HEK293 (cell line): ENCODE measurements at regions not wholly inside any gene's neighbourhood (a gene's known extent, or its start where the extent isn't known, plus 50 kb on each side); places are given as distances from the start of the nearest gene placed in this dataset.

ENCODE experiments used
- CTCF ChIA-PET: fragments of 350-600 bp; formaldehyde crosslinking; extraction: SDS; loops from one replicate; lab custom pipeline; 2021; ENCODE audit warnings: antibody characterized with exemption; lab: Yijun Ruan, JAX
- POLR2A ChIA-PET: fragments of 300-600 bp; formaldehyde crosslinking; extraction: SDS; loops from one replicate; lab custom pipeline; 2020; ENCODE audit warnings: antibody characterized with exemption, inconsistent platforms; lab: Yijun Ruan, JAX
- H3K27ac ChIP-seq: fragments of 200-500 bp; sonication (Bioruptor generic); 2 replicates; pipeline ENCODE4 v1.5.1; 2014; ENCODE audit warnings: low read depth, low read length, control low read depth, inconsistent platforms; ENCODE audit errors: extremely low read depth
- H3K36me3 ChIP-seq, 2 experiments: fragments of 200-500 bp in 1 of 2; sonication (Bioruptor generic) in 1 of 2; 1 replicate in 1 of 2; 2 replicates in 1 of 2; pipeline ENCODE4 v1.5.1; 2014 to 2017; ENCODE audit warnings: inconsistent platforms in 2 of 2, low read length in 2 of 2; ENCODE audit not compliant: control insufficient read depth in 2 of 2, insufficient read depth in 1 of 2
- H3K4me1 ChIP-seq: fragments of 200-500 bp; sonication (Bioruptor generic); 2 replicates; pipeline ENCODE4 v1.5.1; 2014; ENCODE audit warnings: mild to moderate bottlenecking, low read length, inconsistent platforms; ENCODE audit not compliant: control insufficient read depth, insufficient read depth
- H3K4me3 ChIP-seq: 2 replicates; pipeline ENCODE4 v1.5.1; 2011; ENCODE audit warnings: low read depth, mild to moderate bottlenecking, control low read depth, low read length, moderate library complexity
- H3K9me3 ChIP-seq: fragments of 200-500 bp; sonication (Bioruptor generic); 2 replicates; pipeline ENCODE4 v1.5.1; 2014; ENCODE audit warnings: low read depth, low read length, inconsistent platforms; ENCODE audit not compliant: control insufficient read depth, insufficient read depth
- BCL11A ChIP-seq: fragments of 450-650 bp; formaldehyde crosslinking; IDR thresholded peaks from 2 replicates; pipeline ENCODE4 v1.5.1; 2016; ENCODE audit warnings: low read depth, missing biosample characterization, missing genetic modification characterization
- KLF9 ChIP-seq: fragments of 450-650 bp; formaldehyde crosslinking; IDR thresholded peaks from 2 replicates; pipeline ENCODE4 v1.5.1; 2016; ENCODE audit warnings: missing biosample characterization, missing genetic modification characterization, low read depth
- SCRT2 ChIP-seq: fragments of 450-650 bp; formaldehyde crosslinking; IDR thresholded peaks from 2 replicates; pipeline ENCODE4 v1.5.1; 2016; ENCODE audit warnings: missing biosample characterization, missing genetic modification characterization
- ZBTB48 ChIP-seq: fragments of 450-650 bp; formaldehyde crosslinking; IDR thresholded peaks from 2 replicates; pipeline ENCODE4 v1.5.1; 2016; ENCODE audit warnings: missing biosample characterization, missing genetic modification characterization
- ZBTB7A ChIP-seq: fragments of 450-650 bp; formaldehyde crosslinking; IDR thresholded peaks from 2 replicates; pipeline ENCODE4 v1.5.1; 2016; ENCODE audit warnings: low read depth, missing biosample characterization, missing genetic modification characterization
- ZNF19 ChIP-seq: fragments of 450-650 bp; formaldehyde crosslinking; IDR thresholded peaks from 2 replicates; pipeline ENCODE4; 2016; ENCODE audit warnings: missing biosample characterization, missing genetic modification characterization, low read depth
- ZNF211 ChIP-seq: fragments of 450-650 bp; formaldehyde crosslinking; IDR thresholded peaks from 2 replicates; pipeline ENCODE4 v1.5.1; 2016; ENCODE audit warnings: low read depth, missing biosample characterization, missing genetic modification characterization
- ZNF433 ChIP-seq: fragments of 450-650 bp; formaldehyde crosslinking; IDR thresholded peaks from 2 replicates; pipeline ENCODE4 v1.5.1; 2016; ENCODE audit warnings: missing biosample characterization, missing genetic modification characterization, low read depth
- ZNF510 ChIP-seq: fragments of 450-650 bp; formaldehyde crosslinking; IDR thresholded peaks from 2 replicates; pipeline ENCODE4 v1.5.1; 2018; ENCODE audit warnings: mild to moderate bottlenecking, missing genetic modification characterization, missing biosample characterization; ENCODE audit not compliant: insufficient replicate concordance
- ZNF561 ChIP-seq: fragments of 450-650 bp; IDR thresholded peaks from 2 replicates; pipeline ENCODE4 v1.5.1; 2018; ENCODE audit warnings: missing biosample characterization, missing genetic modification characterization, borderline replicate concordance
- ZNF610 ChIP-seq: fragments of 450-650 bp; formaldehyde crosslinking; IDR thresholded peaks from 2 replicates; pipeline ENCODE4 v1.5.1; 2016; ENCODE audit warnings: missing biosample characterization, missing genetic modification characterization, borderline replicate concordance
- ZNF658 ChIP-seq: fragments of 450-650 bp; formaldehyde crosslinking; IDR thresholded peaks from 2 replicates; pipeline ENCODE4; 2016; ENCODE audit warnings: missing biosample characterization, missing genetic modification characterization
- ZNF677 ChIP-seq: fragments of 450-650 bp; IDR thresholded peaks from 2 replicates; pipeline ENCODE4 v1.5.0; 2018; ENCODE audit warnings: missing biosample characterization, mild to moderate bottlenecking, missing genetic modification characterization, moderate library complexity
- ZNF747 ChIP-seq: fragments of 450-650 bp; formaldehyde crosslinking; IDR thresholded peaks from 2 replicates; pipeline ENCODE4 v1.5.1; 2016; ENCODE audit warnings: missing biosample characterization, missing genetic modification characterization
- ZNF76 ChIP-seq: fragments of 450-650 bp; formaldehyde crosslinking; IDR thresholded peaks from 2 replicates; pipeline ENCODE4; 2016; ENCODE audit warnings: low read depth, missing biosample characterization, missing genetic modification characterization, borderline replicate concordance
- ZSCAN16 ChIP-seq: fragments of 450-650 bp; formaldehyde crosslinking; IDR thresholded peaks from 2 replicates; pipeline ENCODE4 v1.5.1; 2016; ENCODE audit warnings: missing biosample characterization, missing genetic modification characterization
- ZXDB ChIP-seq: fragments of 450-650 bp; formaldehyde crosslinking; IDR thresholded peaks from 2 replicates; pipeline ENCODE4 v1.5.1; 2016; ENCODE audit warnings: missing biosample characterization, missing genetic modification characterization
- TF ChIP-seq, protein P1 (sequence below): fragments of 450-650 bp; formaldehyde crosslinking; IDR thresholded peaks from 2 replicates; pipeline ENCODE4 v1.5.1; 2016; ENCODE audit warnings: missing biosample characterization, missing genetic modification characterization
- TF ChIP-seq, protein P2 (sequence below): fragments of 450-650 bp; IDR thresholded peaks from 2 replicates; pipeline ENCODE4 v1.5.1; 2018; ENCODE audit warnings: missing biosample characterization, mild to moderate bottlenecking, missing genetic modification characterization
- TF ChIP-seq, protein P3 (sequence below): fragments of 450-650 bp; formaldehyde crosslinking; IDR thresholded peaks from 2 replicates; pipeline ENCODE4; 2016; ENCODE audit warnings: missing biosample characterization, missing genetic modification characterization
- TF ChIP-seq, protein P4 (sequence below): fragments of 450-650 bp; formaldehyde crosslinking; conservative IDR thresholded peaks from 2 replicates; pipeline ENCODE4 v1.5.1; 2016; ENCODE audit warnings: low read depth, missing biosample characterization, missing genetic modification characterization

DNA sequence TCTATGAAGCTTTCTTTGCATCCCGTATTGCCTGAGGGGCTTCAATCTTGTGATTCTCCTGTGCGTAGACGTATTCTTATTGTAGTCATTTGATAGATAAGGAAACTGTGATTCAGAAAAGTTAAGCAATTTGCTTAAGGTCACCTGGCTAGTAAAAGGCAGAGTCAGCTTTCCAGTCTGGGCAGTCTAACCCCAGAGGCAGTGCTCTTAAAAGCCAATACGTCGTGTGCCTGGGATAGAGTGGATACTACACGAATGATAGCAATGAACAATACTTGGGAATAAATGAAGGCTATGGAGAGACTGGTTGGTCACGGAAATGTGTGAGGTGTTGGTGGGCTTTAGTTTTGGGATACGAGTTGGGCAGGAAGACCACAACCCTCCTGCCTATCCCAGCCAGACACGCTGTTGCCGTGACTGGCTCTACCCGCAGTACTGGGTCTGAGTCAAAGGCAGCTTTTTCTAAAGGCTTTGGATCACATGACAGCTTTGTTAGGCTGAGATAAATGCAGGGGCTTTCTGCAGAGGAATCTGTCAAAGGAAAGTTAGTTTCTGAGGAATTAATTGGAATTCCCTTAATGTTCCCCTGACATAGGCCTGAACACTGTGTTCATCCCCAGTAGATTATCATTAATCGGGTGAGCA is 302.6 kb downstream of the KIF4B start:
- Histone ChIP-seq H3K36me3 (no peaks in the 10 kb centered on the region), H3K4me3 (no peak overlapping the region), H3K4me1 (no peaks in the 10 kb centered on the region), H3K27ac (no peak overlapping the region), H3K9me3 (no peaks in the 10 kb centered on the region)
- ChIA-PET CTCF (interaction anchor here (0.6 kb wide), 1 partner anchor 11 kb away, joined by 5 read pairs; no protein-coding TSS in a partner anchor), POLR2A (no interaction called here)
- TF ChIP-seq ZNF211, result no peak
- no peak for TF ChIP-seq ZNF677 (tag by site-specific recombination)
- no peak for TF ChIP-seq BCL11A (tag by site-specific recombination)
- no peak for TF ChIP-seq ZBTB48 (tag by site-specific recombination)
- TF ChIP-seq ZNF76 (tag by site-specific recombination), result no peak
- TF ChIP-seq ZNF610 (tag by site-specific recombination), result no peak
- TF ChIP-seq, protein P1, sequence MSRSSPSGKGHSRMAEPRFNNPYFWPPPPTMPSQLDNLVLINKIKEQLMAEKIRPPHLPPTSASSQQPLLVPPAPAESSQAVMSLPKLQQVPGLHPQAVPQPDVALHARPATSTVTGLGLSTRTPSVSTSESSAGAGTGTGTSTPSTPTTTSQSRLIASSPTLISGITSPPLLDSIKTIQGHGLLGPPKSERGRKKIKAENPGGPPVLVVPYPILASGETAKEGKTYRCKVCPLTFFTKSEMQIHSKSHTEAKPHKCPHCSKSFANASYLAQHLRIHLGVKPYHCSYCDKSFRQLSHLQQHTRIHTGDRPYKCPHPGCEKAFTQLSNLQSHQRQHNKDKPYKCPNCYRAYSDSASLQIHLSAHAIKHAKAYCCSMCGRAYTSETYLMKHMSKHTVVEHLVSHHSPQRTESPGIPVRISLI, result no peak
- TF ChIP-seq, protein P2, sequence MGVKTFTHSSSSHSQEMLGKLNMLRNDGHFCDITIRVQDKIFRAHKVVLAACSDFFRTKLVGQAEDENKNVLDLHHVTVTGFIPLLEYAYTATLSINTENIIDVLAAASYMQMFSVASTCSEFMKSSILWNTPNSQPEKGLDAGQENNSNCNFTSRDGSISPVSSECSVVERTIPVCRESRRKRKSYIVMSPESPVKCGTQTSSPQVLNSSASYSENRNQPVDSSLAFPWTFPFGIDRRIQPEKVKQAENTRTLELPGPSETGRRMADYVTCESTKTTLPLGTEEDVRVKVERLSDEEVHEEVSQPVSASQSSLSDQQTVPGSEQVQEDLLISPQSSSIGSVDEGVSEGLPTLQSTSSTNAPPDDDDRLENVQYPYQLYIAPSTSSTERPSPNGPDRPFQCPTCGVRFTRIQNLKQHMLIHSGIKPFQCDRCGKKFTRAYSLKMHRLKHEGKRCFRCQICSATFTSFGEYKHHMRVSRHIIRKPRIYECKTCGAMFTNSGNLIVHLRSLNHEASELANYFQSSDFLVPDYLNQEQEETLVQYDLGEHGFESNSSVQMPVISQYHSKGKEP (tag by site-specific recombination), result no peak
- TF ChIP-seq ZNF19 (tag by site-specific recombination), result no peak
- no peak for TF ChIP-seq ZNF561 (tag by site-specific recombination)
- TF ChIP-seq, protein P3, sequence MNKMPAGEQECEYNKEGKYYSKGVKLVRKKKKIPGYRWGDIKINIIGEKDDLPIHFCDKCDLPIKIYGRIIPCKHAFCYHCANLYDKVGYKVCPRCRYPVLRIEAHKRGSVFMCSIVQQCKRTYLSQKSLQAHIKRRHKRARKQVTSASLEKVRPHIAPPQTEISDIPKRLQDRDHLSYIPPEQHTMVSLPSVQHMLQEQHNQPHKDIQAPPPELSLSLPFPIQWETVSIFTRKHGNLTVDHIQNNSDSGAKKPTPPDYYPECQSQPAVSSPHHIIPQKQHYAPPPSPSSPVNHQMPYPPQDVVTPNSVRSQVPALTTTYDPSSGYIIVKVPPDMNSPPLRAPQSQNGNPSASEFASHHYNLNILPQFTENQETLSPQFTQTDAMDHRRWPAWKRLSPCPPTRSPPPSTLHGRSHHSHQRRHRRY, result no peak
- no peak for TF ChIP-seq SCRT2 (tag by site-specific recombination)
- TF ChIP-seq ZSCAN16 (tag by site-specific recombination), result no peak
- no peak for TF ChIP-seq KLF9 (tag by site-specific recombination)
- TF ChIP-seq ZBTB7A (tag by site-specific recombination), result no peak
- no peak for TF ChIP-seq ZNF747 (tag by site-specific recombination)

DNA sequence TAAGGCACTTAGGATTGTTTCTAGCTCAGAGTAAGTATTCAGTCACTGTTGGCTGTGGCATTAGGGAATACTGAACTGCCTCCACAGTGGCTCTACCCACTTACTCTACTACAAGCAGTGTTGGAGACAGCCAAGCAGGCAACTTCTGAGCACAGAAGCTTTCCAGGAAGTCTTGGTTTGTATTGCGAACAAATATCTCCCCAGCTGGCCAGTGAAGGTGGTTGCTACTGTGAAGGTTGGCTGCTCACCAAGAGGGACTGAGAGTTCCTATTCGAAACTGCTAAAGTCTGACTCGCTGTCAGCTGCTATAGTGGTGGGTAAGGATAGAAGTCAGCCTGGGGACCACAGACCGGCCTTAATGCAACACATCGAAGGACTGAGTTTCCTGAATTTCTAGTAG is 319.1 kb downstream of the KIF4B start:
- H3K27ac ChIP-seq, result no peak overlapping the region
- ChIA-PET POLR2A (no interaction called here), CTCF (no interaction called here)
- no peak overlapping the region for H3K4me3 ChIP-seq
- no peaks in the 10 kb centered on the region for H3K36me3 ChIP-seq
- TF ChIP-seq ZXDB (tag by site-specific recombination), result no peak
- no peak for TF ChIP-seq ZNF658 (tag by site-specific recombination)
- no peak for TF ChIP-seq ZNF433 (tag by site-specific recombination)
- TF ChIP-seq ZNF510 (tag by site-specific recombination), result no peak
- TF ChIP-seq, protein P4, sequence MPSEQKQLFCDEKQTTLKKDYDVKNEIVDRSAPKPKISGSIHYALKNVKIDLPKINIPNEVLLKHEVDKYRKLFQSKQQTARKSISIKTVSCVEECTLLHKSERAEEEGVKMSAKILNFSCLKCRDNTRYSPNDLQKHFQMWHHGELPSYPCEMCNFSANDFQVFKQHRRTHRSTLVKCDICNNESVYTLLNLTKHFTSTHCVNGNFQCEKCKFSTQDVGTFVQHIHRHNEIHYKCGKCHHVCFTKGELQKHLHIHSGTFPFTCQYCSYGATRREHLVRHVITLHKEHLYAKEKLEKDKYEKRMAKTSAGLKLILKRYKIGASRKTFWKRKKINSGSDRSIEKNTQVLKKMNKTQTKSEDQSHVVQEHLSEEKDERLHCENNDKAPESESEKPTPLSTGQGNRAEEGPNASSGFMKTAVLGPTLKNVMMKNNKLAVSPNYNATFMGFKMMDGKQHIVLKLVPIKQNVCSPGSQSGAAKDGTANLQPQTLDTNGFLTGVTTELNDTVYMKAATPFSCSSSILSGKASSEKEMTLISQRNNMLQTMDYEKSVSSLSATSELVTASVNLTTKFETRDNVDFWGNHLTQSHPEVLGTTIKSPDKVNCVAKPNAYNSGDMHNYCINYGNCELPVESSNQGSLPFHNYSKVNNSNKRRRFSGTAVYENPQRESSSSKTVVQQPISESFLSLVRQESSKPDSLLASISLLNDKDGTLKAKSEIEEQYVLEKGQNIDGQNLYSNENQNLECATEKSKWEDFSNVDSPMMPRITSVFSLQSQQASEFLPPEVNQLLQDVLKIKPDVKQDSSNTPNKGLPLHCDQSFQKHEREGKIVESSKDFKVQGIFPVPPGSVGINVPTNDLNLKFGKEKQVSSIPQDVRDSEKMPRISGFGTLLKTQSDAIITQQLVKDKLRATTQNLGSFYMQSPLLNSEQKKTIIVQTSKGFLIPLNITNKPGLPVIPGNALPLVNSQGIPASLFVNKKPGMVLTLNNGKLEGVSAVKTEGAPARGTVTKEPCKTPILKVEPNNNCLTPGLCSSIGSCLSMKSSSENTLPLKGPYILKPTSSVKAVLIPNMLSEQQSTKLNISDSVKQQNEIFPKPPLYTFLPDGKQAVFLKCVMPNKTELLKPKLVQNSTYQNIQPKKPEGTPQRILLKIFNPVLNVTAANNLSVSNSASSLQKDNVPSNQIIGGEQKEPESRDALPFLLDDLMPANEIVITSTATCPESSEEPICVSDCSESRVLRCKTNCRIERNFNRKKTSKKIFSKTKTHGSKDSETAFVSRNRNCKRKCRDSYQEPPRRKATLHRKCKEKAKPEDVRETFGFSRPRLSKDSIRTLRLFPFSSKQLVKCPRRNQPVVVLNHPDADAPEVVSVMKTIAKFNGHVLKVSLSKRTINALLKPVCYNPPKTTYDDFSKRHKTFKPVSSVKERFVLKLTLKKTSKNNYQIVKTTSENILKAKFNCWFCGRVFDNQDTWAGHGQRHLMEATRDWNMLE, result no peak
- H3K4me1 ChIP-seq, result no peaks in the 10 kb centered on the region
- no peaks in the 10 kb centered on the region for H3K9me3 ChIP-seq
